Esophagus muscularis mucosa (tissue), 4 donors: ENCODE measurements at regions not wholly inside any gene's neighbourhood (a gene's known extent, or its start where the extent isn't known, plus 50 kb on each side); places are given as distances from the start of the nearest gene placed in this dataset.

Experiments used
- DNase-seq: peaks from one replicate; pipeline ENCODE4 v3.0.0-alpha.2; 2017; ENCODE audit errors: extremely low spot score
- H3K27ac ChIP-seq, 4 donors: fragments of 200-600 bp; sonication (generic); replicated peaks in 1 of 4; 1 replicate in 3 of 4; 2 replicates in 1 of 4; pipeline ENCODE4 v1.5.1; 2016 to 2019; ENCODE audit warnings: mild to moderate bottlenecking in 1 of 4
- H3K27me3 ChIP-seq, 4 donors: fragments of 200-600 bp; sonication (generic); one replicate each; pipeline versions ENCODE4 v1.5.1 to v1.6.0; 2016 to 2019
- H3K36me3 ChIP-seq, 4 donors: fragments of 200-600 bp; sonication (generic); one replicate each; pipeline ENCODE4 v1.5.1; 2016 to 2019
- H3K4me1 ChIP-seq, 4 donors: fragments of 200-600 bp; sonication (generic); one replicate each; pipeline ENCODE4 v1.5.1; 2016 to 2019
- H3K4me3 ChIP-seq, 4 donors: fragments of 200-600 bp; sonication (generic); 1 replicate in 2 of 4; 2 replicates in 2 of 4; pipeline ENCODE4 v1.5.1; 2016 to 2019; ENCODE audit warnings: mild to moderate bottlenecking in 4 of 4, moderate library complexity in 1 of 4
- H3K9me3 ChIP-seq, 4 donors: fragments of 200-600 bp; sonication (generic); 1 replicate in 3 of 4; 2 replicates in 1 of 4; pipeline ENCODE4 v1.5.1; 2016 to 2019
- CTCF ChIP-seq, 3 experiments: fragments of 200-600 bp in 2 of 3; fragments of 450-650 bp in 1 of 3; sonication (generic) in 2 of 3; IDR thresholded peaks; one replicate each; pipeline ENCODE4 v1.5.1; 2017 to 2019; ENCODE audit warnings: antibody characterized with exemption in 3 of 3, mild to moderate bottlenecking in 2 of 3, moderate library complexity in 1 of 3
- EP300 ChIP-seq: sonication (generic); formaldehyde crosslinking; IDR thresholded peaks from one replicate; pipeline ENCODE4 v1.6.1; 2017; ENCODE audit warnings: antibody characterized with exemption
- POLR2A ChIP-seq: fragments of 450-650 bp; IDR thresholded peaks from one replicate; pipeline ENCODE4 v1.6.1; 2017; ENCODE audit warnings: antibody characterized with exemption, moderate library complexity, mild to moderate bottlenecking, low read depth
- POLR2AphosphoS5 ChIP-seq, 2 donors: sonication (generic); formaldehyde crosslinking; IDR thresholded peaks; one replicate each; pipeline ENCODE4 v1.6.1; 2017; ENCODE audit warnings: antibody characterized with exemption in 2 of 2
- WGBS: methylation state at CpG from one replicate; pipeline ENCODE4 v1.1.5; 2018; 5-methylcytosine and 5-hydroxymethylcytosine counted together
- intact Hi-C: fragments of 100-400 bp; cut with DNase I; formaldehyde crosslinking; loops from one replicate; pipeline ENCODE4 v1.15.1; 2023

- no peak for DNase-seq
- no peak overlapping the region for H3K27ac ChIP-seq
- 88% methylated on average over 5 of the region's 5 CpGs for WGBS
- peaks cover 0 to 4% (median 2%) of the 10 kb centered on the region in 4 donors for H3K4me1 ChIP-seq
- no peaks in the 10 kb centered on the region for H3K9me3 ChIP-seq
- TF ChIP-seq POLR2A (no peak), EP300 (no peak), POLR2AphosphoS5 (IDR thresholded peaks at IDR 0.05) (no peak), CTCF (IDR thresholded peaks at IDR 0.05) (no peak)
- no peak overlapping the region for H3K4me3 ChIP-seq
- H3K27me3 ChIP-seq, result no peaks in the 10 kb centered on the region
- intact Hi-C loops, result no loop called here
- H3K36me3 ChIP-seq, result no peaks in the 10 kb centered on the region
These were observed 65.9 kb upstream of the POMGNT2 start for GRCh38 chr3:43171748-43172147.

- WGBS, result 90% methylated on average over 7 of the region's 7 CpGs
- Histone ChIP-seq H3K36me3 (no peaks in the 10 kb centered on the region), H3K9me3 (peaks cover 0 to 11% (median 0%) of the 10 kb centered on the region in 4 donors), H3K27me3 (no peaks in the 10 kb centered on the region), H3K27ac (no peak overlapping the region), H3K4me3 (no peak overlapping the region), H3K4me1 (no peaks in the 10 kb centered on the region)
- no peak for DNase-seq
- intact Hi-C loops, result no loop called here
- TF ChIP-seq EP300, result no peak
- TF ChIP-seq POLR2A, result no peak
- no peak for TF ChIP-seq POLR2AphosphoS5 (IDR thresholded peaks at IDR 0.05)
- no peak for TF ChIP-seq CTCF (IDR thresholded peaks at IDR 0.05)
These were observed 64.7 kb upstream of the POMGNT2 start for GRCh38 chr3:43170553-43170952.

- intact Hi-C loops, result loop anchor here (10.0 kb wide), 1 partner anchor 115 kb away; the partner anchor contains the start of gene SNRK
These were observed 64.1 kb upstream of the POMGNT2 start for GRCh38 chr3:43169987-43170386.

GRCh38 chr3:43166406-43166805, 60.5 kb upstream of the POMGNT2 start:
- Histone ChIP-seq H3K27me3 (no peaks in the 10 kb centered on the region), H3K4me3 (no peak overlapping the region), H3K36me3 (no peaks in the 10 kb centered on the region), H3K9me3 (peaks cover 0 to 13% (median 0%) of the 10 kb centered on the region in 4 donors), H3K4me1 (peaks cover 5 to 13% (median 9%) of the 10 kb centered on the region in 4 donors), H3K27ac (no peak overlapping the region)
- DNase-seq, result no peak
- TF ChIP-seq EP300, result no peak
- no peak for TF ChIP-seq POLR2AphosphoS5 (IDR thresholded peaks at IDR 0.05)
- no peak for TF ChIP-seq POLR2A
- no peak for TF ChIP-seq CTCF (IDR thresholded peaks at IDR 0.05)
- WGBS, result 67% methylated on average over 1 of the region's 1 CpG
- intact Hi-C loops, result loop anchor here (10.0 kb wide), 1 partner anchor 118 kb away; the partner anchor contains the start of gene SNRK

More at GRCh38 chr3:43169987-43170386, 64.1 kb upstream of the POMGNT2 start:
- H3K27ac ChIP-seq, result no peak overlapping the region
- WGBS, result 97% methylated on average over 4 of the region's 4 CpGs
- H3K36me3 ChIP-seq, result no peaks in the 10 kb centered on the region
- H3K4me3 ChIP-seq, result no peak overlapping the region
- H3K4me1 ChIP-seq, result no peaks in the 10 kb centered on the region
- H3K27me3 ChIP-seq, result no peaks in the 10 kb centered on the region
- TF ChIP-seq CTCF (IDR thresholded peaks at IDR 0.05), result no peak
- no peak for TF ChIP-seq POLR2AphosphoS5 (IDR thresholded peaks at IDR 0.05)
- no peak for TF ChIP-seq POLR2A
- no peak for TF ChIP-seq EP300
- peaks cover 0 to 13% (median 0%) of the 10 kb centered on the region in 4 donors for H3K9me3 ChIP-seq
- DNase-seq, result no peak

GRCh38 chr3:43165786-43166185, 59.9 kb upstream of the POMGNT2 start:
- Histone ChIP-seq H3K9me3 (peaks cover 0 to 13% (median 0%) of the 10 kb centered on the region in 4 donors), H3K36me3 (no peaks in the 10 kb centered on the region), H3K27ac (no peak overlapping the region), H3K4me1 (peaks cover 5 to 13% (median 9%) of the 10 kb centered on the region in 4 donors), H3K4me3 (no peak overlapping the region), H3K27me3 (no peaks in the 10 kb centered on the region)
- intact Hi-C loops, result loop anchor here (10.0 kb wide), 1 partner anchor 119 kb away; the partner anchor contains the start of gene SNRK
- DNase-seq, result peak; percentile 5
- WGBS, result 85% methylated on average over 3 of the region's 3 CpGs
- no peak for TF ChIP-seq EP300
- no peak for TF ChIP-seq CTCF (IDR thresholded peaks at IDR 0.05)
- TF ChIP-seq POLR2A, result no peak
- TF ChIP-seq POLR2AphosphoS5 (IDR thresholded peaks at IDR 0.05), result no peak
